ENCODE measurements at regions not wholly inside any gene's neighbourhood (a gene's known extent, or its start where the extent isn't known, plus 50 kb on each side); places are given as distances from the start of the nearest gene placed in this dataset.

- H2AFZ ChIP-seq (ENCODE audit: low read length): no peak overlapping the region
- no peaks in the 10 kb centered on the region for H3F3A ChIP-seq (ENCODE audit: low read depth)
- H3K4me2 ChIP-seq (ENCODE audit: low read depth, low read length, poor library complexity, severe bottlenecking): no peak overlapping the region
- H3K27me3 ChIP-seq (ENCODE audit: insufficient read depth, low read length, poor library complexity, severe bottlenecking): no peaks in the 10 kb centered on the region
- H3K79me2 ChIP-seq (ENCODE audit: insufficient read depth, low read length): no peaks in the 10 kb centered on the region
- H3K36me3 ChIP-seq (ENCODE audit: insufficient read depth, low read length): no peaks in the 10 kb centered on the region
- no peaks in the 10 kb centered on the region for H3K9me2 ChIP-seq (replicated peaks; ENCODE audit: low read depth, low read length)
- H3K9ac ChIP-seq (ENCODE audit: low read depth, low read length, poor library complexity, severe bottlenecking): no peak overlapping the region
- no peaks in the 10 kb centered on the region for H3K4me1 ChIP-seq (ENCODE audit: insufficient read depth, low read length, poor library complexity, severe bottlenecking)
- no peaks in the 10 kb centered on the region for H4K20me1 ChIP-seq (ENCODE audit: insufficient read depth, low read length, poor library complexity, severe bottlenecking)
- H3K9me3 ChIP-seq (ENCODE audit: insufficient read depth, low read depth, low read length): no peaks in the 10 kb centered on the region
- H3K4me3 ChIP-seq (ENCODE audit: low read length, poor library complexity, severe bottlenecking): no peak overlapping the region
- TF ChIP-seq, protein P1, sequence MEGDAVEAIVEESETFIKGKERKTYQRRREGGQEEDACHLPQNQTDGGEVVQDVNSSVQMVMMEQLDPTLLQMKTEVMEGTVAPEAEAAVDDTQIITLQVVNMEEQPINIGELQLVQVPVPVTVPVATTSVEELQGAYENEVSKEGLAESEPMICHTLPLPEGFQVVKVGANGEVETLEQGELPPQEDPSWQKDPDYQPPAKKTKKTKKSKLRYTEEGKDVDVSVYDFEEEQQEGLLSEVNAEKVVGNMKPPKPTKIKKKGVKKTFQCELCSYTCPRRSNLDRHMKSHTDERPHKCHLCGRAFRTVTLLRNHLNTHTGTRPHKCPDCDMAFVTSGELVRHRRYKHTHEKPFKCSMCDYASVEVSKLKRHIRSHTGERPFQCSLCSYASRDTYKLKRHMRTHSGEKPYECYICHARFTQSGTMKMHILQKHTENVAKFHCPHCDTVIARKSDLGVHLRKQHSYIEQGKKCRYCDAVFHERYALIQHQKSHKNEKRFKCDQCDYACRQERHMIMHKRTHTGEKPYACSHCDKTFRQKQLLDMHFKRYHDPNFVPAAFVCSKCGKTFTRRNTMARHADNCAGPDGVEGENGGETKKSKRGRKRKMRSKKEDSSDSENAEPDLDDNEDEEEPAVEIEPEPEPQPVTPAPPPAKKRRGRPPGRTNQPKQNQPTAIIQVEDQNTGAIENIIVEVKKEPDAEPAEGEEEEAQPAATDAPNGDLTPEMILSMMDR (conservative IDR thresholded peaks at IDR 0.05; ENCODE audit: low read length): no peak
- no peak for TF ChIP-seq EZH2phosphoT487 (IDR thresholded peaks at IDR 0.05; ENCODE audit: borderline replicate concordance)
Measured at GRCh38 chr14:36083317-36083716, 93.2 kb downstream of the PTCSC3 start.

DNA sequence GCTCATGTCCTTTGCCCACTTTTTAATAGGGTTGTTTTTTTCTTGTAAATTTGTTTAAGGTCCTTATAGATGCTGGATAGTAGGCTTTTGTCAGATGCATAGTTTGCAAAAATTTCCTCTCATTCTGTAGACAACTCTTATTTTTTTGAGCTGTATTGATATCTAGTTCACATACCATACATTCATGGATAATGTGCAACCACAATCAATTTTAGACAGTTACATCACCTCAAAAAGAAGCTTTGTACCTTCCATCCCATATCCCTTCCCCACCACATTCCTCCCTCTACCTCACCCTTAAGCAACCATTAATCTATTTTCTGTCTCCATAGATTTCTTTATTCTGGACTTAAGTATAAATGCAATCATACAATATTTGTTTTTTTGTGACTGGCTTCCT is 98.4 kb downstream of the PTCSC3 start:
- Histone ChIP-seq H3K4me2 (ENCODE audit: low read depth, low read length, poor library complexity, severe bottlenecking) (no peak overlapping the region), H3K9me2 (replicated peaks; ENCODE audit: low read depth, low read length) (no peaks in the 10 kb centered on the region), H3K4me3 (ENCODE audit: low read length, poor library complexity, severe bottlenecking) (no peak overlapping the region), H3F3A (ENCODE audit: low read depth) (no peaks in the 10 kb centered on the region), H3K9ac (ENCODE audit: low read depth, low read length, poor library complexity, severe bottlenecking) (no peak overlapping the region), H3K4me1 (ENCODE audit: insufficient read depth, low read length, poor library complexity, severe bottlenecking) (no peaks in the 10 kb centered on the region), H3K36me3 (ENCODE audit: insufficient read depth, low read length) (no peaks in the 10 kb centered on the region), H3K9me3 (ENCODE audit: insufficient read depth, low read depth, low read length) (no peaks in the 10 kb centered on the region), H3K79me2 (ENCODE audit: insufficient read depth, low read length) (no peaks in the 10 kb centered on the region), H4K20me1 (ENCODE audit: insufficient read depth, low read length, poor library complexity, severe bottlenecking) (no peaks in the 10 kb centered on the region), H3K27me3 (ENCODE audit: insufficient read depth, low read length, poor library complexity, severe bottlenecking) (no peaks in the 10 kb centered on the region), H2AFZ (ENCODE audit: low read length) (no peak overlapping the region)
- TF ChIP-seq, protein P1 (conservative IDR thresholded peaks at IDR 0.05; ENCODE audit: low read length): no peak
- TF ChIP-seq EZH2phosphoT487 (IDR thresholded peaks at IDR 0.05; ENCODE audit: borderline replicate concordance): no peak

DNA sequence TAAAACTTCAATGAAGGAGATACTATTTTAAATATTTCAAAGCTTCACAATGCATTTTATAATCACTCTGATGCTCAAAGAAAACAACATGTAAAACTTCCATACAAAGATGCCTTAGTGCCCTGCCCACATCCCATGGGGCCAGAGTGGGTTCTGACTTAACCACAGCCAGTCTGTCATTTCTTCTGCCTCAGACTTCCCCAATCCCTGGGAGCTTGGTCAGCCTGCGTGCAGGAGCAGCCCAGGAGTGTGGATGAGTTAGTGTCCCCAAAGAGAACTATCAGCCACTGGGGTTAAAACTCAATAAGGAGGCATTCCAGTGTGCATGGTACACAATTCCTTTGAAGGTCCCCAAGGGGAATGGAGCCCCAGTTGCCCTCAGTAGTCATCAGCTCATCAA is 100.3 kb downstream of the PTCSC3 start:
- Histone ChIP-seq H2AFZ (ENCODE audit: low read length) (no peak overlapping the region), H3K36me3 (ENCODE audit: insufficient read depth, low read length) (no peaks in the 10 kb centered on the region), H3K79me2 (ENCODE audit: insufficient read depth, low read length) (no peaks in the 10 kb centered on the region), H4K20me1 (ENCODE audit: insufficient read depth, low read length, poor library complexity, severe bottlenecking) (no peaks in the 10 kb centered on the region), H3K4me2 (ENCODE audit: low read depth, low read length, poor library complexity, severe bottlenecking) (no peak overlapping the region), H3K4me1 (ENCODE audit: insufficient read depth, low read length, poor library complexity, severe bottlenecking) (no peaks in the 10 kb centered on the region), H3K27me3 (ENCODE audit: insufficient read depth, low read length, poor library complexity, severe bottlenecking) (no peaks in the 10 kb centered on the region), H3K9me3 (ENCODE audit: insufficient read depth, low read depth, low read length) (no peaks in the 10 kb centered on the region), H3F3A (ENCODE audit: low read depth) (no peaks in the 10 kb centered on the region), H3K9me2 (replicated peaks; ENCODE audit: low read depth, low read length) (no peaks in the 10 kb centered on the region), H3K9ac (ENCODE audit: low read depth, low read length, poor library complexity, severe bottlenecking) (no peak overlapping the region), H3K4me3 (ENCODE audit: low read length, poor library complexity, severe bottlenecking) (no peak overlapping the region)
- TF ChIP-seq, protein P1 (conservative IDR thresholded peaks at IDR 0.05; ENCODE audit: low read length): no peak
- TF ChIP-seq EZH2phosphoT487 (IDR thresholded peaks at IDR 0.05; ENCODE audit: borderline replicate concordance): no peak

Measured in Loucy (cell line).